HG03280 (cell line): ENCODE measurements at regions not wholly inside any gene's neighbourhood (a gene's known extent, or its start where the extent isn't known, plus 50 kb on each side); places are given as distances from the start of the nearest gene placed in this dataset.
"Not testable (repeated sequence)": the region's sequence is repeated elsewhere in the genome, so short reads cannot be mapped to it uniquely, and the experiment has no call there.

Experiments
- ATAC-seq: cut with Tn5 transposase; IDR thresholded peaks from one replicate; pipeline ENCODE4 v1.9.1; 2021; ENCODE audit warnings: mild to moderate bottlenecking, moderate library complexity; ENCODE audit not compliant: unreplicated experiment

- ATAC-seq = no peak
Observed at GRCh38 chr4:72689923-72690322, 120.9 kb upstream of the ADAMTS3 start.

GRCh38 chr4:72686390-72686789 lies 117.4 kb upstream of the ADAMTS3 start:
- ATAC-seq = not testable (repeated sequence)

- ATAC-seq = no peak
Observed at GRCh38 chr4:72679666-72680065, 110.6 kb upstream of the ADAMTS3 start.

GRCh38 chr4:72677886-72678285 lies 108.9 kb upstream of the ADAMTS3 start:
- ATAC-seq = no peak

GRCh38 chr4:72677265-72677664 lies 108.2 kb upstream of the ADAMTS3 start:
- no peak for ATAC-seq

GRCh38 chr4:72671980-72672379 lies 103.0 kb upstream of the ADAMTS3 start:
- ATAC-seq = no peak

GRCh38 chr4:72670521-72670920 lies 101.5 kb upstream of the ADAMTS3 start:
- ATAC-seq = no peak

- no peak for ATAC-seq
Observed at GRCh38 chr4:72666910-72667309, 97.9 kb upstream of the ADAMTS3 start.

GRCh38 chr4:72665171-72665968 lies 96.3 kb upstream of the ADAMTS3 start:
- no peak for ATAC-seq

- ATAC-seq = no peak
Observed at GRCh38 chr4:72663828-72664227, 94.8 kb upstream of the ADAMTS3 start.

GRCh38 chr4:72661830-72662229 lies 92.8 kb upstream of the ADAMTS3 start:
- no peak for ATAC-seq

- ATAC-seq = no peak
Observed at GRCh38 chr4:72641611-72642010, 72.6 kb upstream of the ADAMTS3 start.

- not testable (repeated sequence) for ATAC-seq
Observed at GRCh38 chr4:72636866-72637265, 67.8 kb upstream of the ADAMTS3 start.

GRCh38 chr4:72635931-72636330 lies 66.9 kb upstream of the ADAMTS3 start:
- not testable (repeated sequence) for ATAC-seq

- not testable (repeated sequence) for ATAC-seq
Observed at GRCh38 chr4:72632253-72632652, 63.2 kb upstream of the ADAMTS3 start.

- no peak for ATAC-seq
Observed at GRCh38 chr4:72631296-72631695, 62.3 kb upstream of the ADAMTS3 start.

GRCh38 chr4:72629540-72629939 lies 60.5 kb upstream of the ADAMTS3 start:
- no peak for ATAC-seq

- ATAC-seq = no peak
Observed at GRCh38 chr4:72627723-72628122, 58.7 kb upstream of the ADAMTS3 start.
